PC-3 (cell line): ENCODE measurements at regions not wholly inside any gene's neighbourhood (a gene's known extent, or its start where the extent isn't known, plus 50 kb on each side); places are given as distances from the start of the nearest gene placed in this dataset.

ENCODE experiments used
- ATAC-seq: fragments of 200-7000 bp; cut with Tn5 transposase; 2 replicates; pipeline ENCODE4 v1.9.1; 2020; ENCODE audit warnings: mild to moderate bottlenecking, moderate library complexity
- BruUV-seq: library from RNA; stranded (reverse); fragments of 400-500 nt; replicated peaks from 2 replicates; lab custom pipeline; 2021; lab: Mats Ljungman, UMichigan
- CTCF ChIA-PET: fragments of 300-600 bp; sonication (Branson Sonifier 250); formaldehyde crosslinking; loops from one replicate; lab custom pipeline; 2022; ENCODE audit warnings: antibody characterized with exemption; lab: Charles Lee
- POLR2A ChIA-PET: fragments of 300-600 bp; sonication (Branson Sonifier 250); formaldehyde crosslinking; loops from one replicate; lab custom pipeline; 2022; ENCODE audit warnings: antibody characterized with exemption; ENCODE audit not compliant: unreplicated experiment; lab: Charles Lee
- DNase-seq: peaks from one replicate; pipeline ENCODE4 v3.0.0-alpha.2; 2015
- H2AFZ ChIP-seq: fragments of 300-600 bp; sonication (generic); 2 replicates; pipeline ENCODE4 v1.6.0; 2016; ENCODE audit warnings: antibody characterized with exemption, low read length
- H3F3A ChIP-seq: fragments of 300-600 bp; sonication (generic); one replicate; pipeline ENCODE4 v1.6.0; 2017; ENCODE audit warnings: antibody characterized with exemption, low read length, control low read depth, mild to moderate bottlenecking; ENCODE audit not compliant: unreplicated experiment
- H3K27ac ChIP-seq: fragments of 300-600 bp; sonication (generic); 2 replicates; pipeline ENCODE4 v1.5.1; 2016; ENCODE audit warnings: mild to moderate bottlenecking, low read length
- H3K27me3 ChIP-seq: fragments of 300-600 bp; sonication (generic); 2 replicates; pipeline ENCODE4 v1.6.1; 2016; ENCODE audit warnings: low read length, mixed read lengths
- H3K36me3 ChIP-seq: fragments of 300-600 bp; sonication (generic); 2 replicates; pipeline ENCODE4 v1.6.1; 2016; ENCODE audit warnings: low read depth, mixed run types, low read length, mixed read lengths
- H3K4me1 ChIP-seq: fragments of 300-600 bp; sonication (generic); 2 replicates; pipeline ENCODE4 v1.5.1; 2016; ENCODE audit warnings: low read length; ENCODE audit not compliant: insufficient read depth
- H3K4me2 ChIP-seq: fragments of 300-600 bp; sonication (generic); 2 replicates; pipeline ENCODE4 v1.6.0; 2016; ENCODE audit warnings: low read length
- H3K4me3 ChIP-seq: fragments of 300-600 bp; sonication (generic); 2 replicates; pipeline ENCODE4 v1.5.1; 2016; ENCODE audit warnings: mild to moderate bottlenecking, low read length, mixed read lengths
- H3K79me2 ChIP-seq: fragments of 300-600 bp; sonication (generic); 2 replicates; pipeline ENCODE4 v1.6.1; 2017; ENCODE audit warnings: low read length, mixed read lengths
- H3K9ac ChIP-seq: fragments of 300-600 bp; sonication (generic); 2 replicates; pipeline ENCODE4 v1.6.0; 2016; ENCODE audit warnings: mild to moderate bottlenecking, low read length
- H3K9me2 ChIP-seq: fragments of 300-600 bp; sonication (generic); replicated peaks from 2 replicates; pipeline ENCODE4 v1.6.1; 2016; ENCODE audit warnings: mixed run types, low read length, mixed read lengths
- H3K9me3 ChIP-seq: fragments of 300-600 bp; sonication (generic); 2 replicates; pipeline ENCODE4 v1.6.1; 2016; ENCODE audit warnings: low read length, mixed read lengths
- H4K20me1 ChIP-seq: fragments of 300-600 bp; sonication (generic); 2 replicates; pipeline ENCODE4 v1.6.1; 2016; ENCODE audit warnings: low read length, mixed read lengths
- EZH2 ChIP-seq: fragments of 300-600 bp; sonication (generic); IDR thresholded peaks from one replicate; pipeline ENCODE4 v1.6.1; 2017; ENCODE audit warnings: antibody characterized with exemption, mild to moderate bottlenecking, low read length; ENCODE audit not compliant: unreplicated experiment
- EZH2phosphoT487 ChIP-seq: fragments of 300-600 bp; sonication (generic); IDR thresholded peaks from 2 replicates; pipeline ENCODE4 v1.6.1; 2018; ENCODE audit warnings: mild to moderate bottlenecking, antibody characterized with exemption, low read length, borderline replicate concordance
- intact Hi-C: fragments of 100-400 bp; cut with micrococcal nuclease; formaldehyde crosslinking; loops from 2 replicates; pipeline ENCODE4 v1.9.0; 2023
- TF ChIP-seq, protein P1 (sequence below): fragments of 300-600 bp; sonication (generic); conservative IDR thresholded peaks from 2 replicates; pipeline ENCODE4 v1.5.1; 2017; ENCODE audit warnings: antibody characterized with exemption, low read depth, mild to moderate bottlenecking, low read length

DNA sequence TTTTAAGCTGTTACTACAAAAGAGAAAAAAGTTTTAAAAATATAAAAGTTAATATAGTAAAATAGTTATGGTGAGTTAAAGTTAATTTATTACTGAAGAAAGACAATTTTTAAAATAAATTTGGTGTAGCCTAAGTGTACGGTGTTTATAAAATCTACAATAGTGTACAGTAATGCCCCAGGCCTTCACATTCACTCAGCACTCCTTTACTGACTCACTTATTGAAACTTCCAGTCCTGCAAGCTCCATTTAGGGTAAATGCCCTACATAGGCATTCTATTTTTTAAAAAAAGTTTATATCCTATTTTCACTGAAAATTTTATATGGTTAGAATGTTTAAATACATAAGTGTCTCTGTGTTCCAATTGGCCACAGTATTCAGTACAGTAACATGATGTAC is 769.5 kb upstream of the NOVA1 start:
- no peaks in the 10 kb centered on the region for H3K9me3 ChIP-seq
- no peak overlapping the region for H2AFZ ChIP-seq
- no peak overlapping the region for H3K9ac ChIP-seq
- no peaks in the 10 kb centered on the region for H3K36me3 ChIP-seq
- ATAC-seq (peak; percentile 45), DNase-seq (no peak)
- no peak overlapping the region for H3K4me2 ChIP-seq
- H3K9me2 ChIP-seq = no peaks in the 10 kb centered on the region
- POLR2A ChIA-PET = no interaction called here
- 0 out of 2 replicates have a peak, but pooled peaks cover 3% of the 10 kb centered on the region for H4K20me1 ChIP-seq
- no peak overlapping the region for H3K4me3 ChIP-seq
- TF ChIP-seq EZH2phosphoT487 (no peak), EZH2 (no peak)
- TF ChIP-seq, protein P1, sequence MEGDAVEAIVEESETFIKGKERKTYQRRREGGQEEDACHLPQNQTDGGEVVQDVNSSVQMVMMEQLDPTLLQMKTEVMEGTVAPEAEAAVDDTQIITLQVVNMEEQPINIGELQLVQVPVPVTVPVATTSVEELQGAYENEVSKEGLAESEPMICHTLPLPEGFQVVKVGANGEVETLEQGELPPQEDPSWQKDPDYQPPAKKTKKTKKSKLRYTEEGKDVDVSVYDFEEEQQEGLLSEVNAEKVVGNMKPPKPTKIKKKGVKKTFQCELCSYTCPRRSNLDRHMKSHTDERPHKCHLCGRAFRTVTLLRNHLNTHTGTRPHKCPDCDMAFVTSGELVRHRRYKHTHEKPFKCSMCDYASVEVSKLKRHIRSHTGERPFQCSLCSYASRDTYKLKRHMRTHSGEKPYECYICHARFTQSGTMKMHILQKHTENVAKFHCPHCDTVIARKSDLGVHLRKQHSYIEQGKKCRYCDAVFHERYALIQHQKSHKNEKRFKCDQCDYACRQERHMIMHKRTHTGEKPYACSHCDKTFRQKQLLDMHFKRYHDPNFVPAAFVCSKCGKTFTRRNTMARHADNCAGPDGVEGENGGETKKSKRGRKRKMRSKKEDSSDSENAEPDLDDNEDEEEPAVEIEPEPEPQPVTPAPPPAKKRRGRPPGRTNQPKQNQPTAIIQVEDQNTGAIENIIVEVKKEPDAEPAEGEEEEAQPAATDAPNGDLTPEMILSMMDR = no peak
- H3K27me3 ChIP-seq = no peaks in the 10 kb centered on the region
- H3F3A ChIP-seq = no peaks in the 10 kb centered on the region
- no TSS peak for BruUV-seq
- CTCF ChIA-PET = no interaction called here
- peaks cover 6% of the 10 kb centered on the region; the same call in 1 of the 2 replicates for H3K4me1 ChIP-seq
- intact Hi-C loops = no loop called here
- no peak overlapping the region for H3K27ac ChIP-seq
- H3K79me2 ChIP-seq = no peaks in the 10 kb centered on the region

DNA sequence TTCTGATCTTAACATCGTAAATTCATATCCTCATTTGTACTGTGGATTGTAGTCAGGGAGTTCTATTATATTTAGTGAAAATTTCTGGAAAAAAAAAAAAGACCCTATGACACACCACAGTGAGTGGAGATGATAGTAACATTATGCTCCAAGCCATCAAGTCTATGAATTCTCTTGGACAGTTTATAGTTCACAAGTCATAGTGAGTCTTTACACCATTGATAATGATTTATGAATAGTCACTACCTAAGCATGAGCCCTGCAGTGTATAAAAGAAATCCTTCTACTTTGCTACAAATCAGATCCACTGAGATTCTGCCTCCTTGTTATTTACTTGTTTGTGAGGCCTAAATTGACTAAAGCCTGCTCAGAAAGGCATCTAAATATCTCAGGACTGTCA is 772.2 kb upstream of the NOVA1 start:
- Histone ChIP-seq H3F3A (no peaks in the 10 kb centered on the region), H3K4me2 (no peak overlapping the region), H3K27ac (no peak overlapping the region), H3K9me3 (no peaks in the 10 kb centered on the region), H3K4me3 (no peak overlapping the region), H3K9me2 (no peaks in the 10 kb centered on the region), H3K9ac (no peak overlapping the region), H3K79me2 (no peaks in the 10 kb centered on the region), H2AFZ (no peak overlapping the region), H3K36me3 (no peaks in the 10 kb centered on the region), H4K20me1 (0 out of 2 replicates have a peak, but pooled peaks cover 3% of the 10 kb centered on the region), H3K4me1 (peaks cover 6% of the 10 kb centered on the region; the same call in 1 of the 2 replicates), H3K27me3 (no peaks in the 10 kb centered on the region)
- no TSS peak for BruUV-seq
- ChIA-PET CTCF (no interaction called here), POLR2A (no interaction called here)
- intact Hi-C loops = no loop called here
- TF ChIP-seq EZH2 (no peak), EZH2phosphoT487 (no peak)
- TF ChIP-seq, protein P1 = no peak
- no peak for ATAC-seq
- DNase-seq = no peak

DNA sequence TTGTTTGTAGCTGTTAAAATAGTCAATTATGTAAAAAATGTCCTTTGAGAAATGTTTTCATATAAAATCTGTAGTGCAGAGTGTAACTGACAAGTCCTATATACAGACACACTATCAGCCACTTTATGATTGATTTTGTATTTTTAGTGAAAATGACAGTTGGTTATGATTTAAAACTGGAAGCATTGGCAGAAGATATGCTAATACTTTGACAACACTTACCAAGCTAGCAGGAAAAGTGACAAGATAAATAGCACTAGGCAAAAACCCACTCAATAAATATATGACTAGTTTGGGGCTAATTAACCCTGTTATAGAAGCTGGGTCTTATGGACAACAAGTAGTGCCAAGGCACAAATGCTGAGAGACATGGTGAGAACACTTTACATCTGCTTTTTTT is 772.9 kb upstream of the NOVA1 start:
- ChIA-PET POLR2A (no interaction called here), CTCF (no interaction called here)
- no peaks in the 10 kb centered on the region for H3F3A ChIP-seq
- H3K4me2 ChIP-seq = no peak overlapping the region
- no TSS peak for BruUV-seq
- H3K4me3 ChIP-seq = no peak overlapping the region
- no peak overlapping the region for H2AFZ ChIP-seq
- no peak overlapping the region for H3K27ac ChIP-seq
- no peak overlapping the region for H3K9ac ChIP-seq
- H3K9me2 ChIP-seq = no peaks in the 10 kb centered on the region
- ATAC-seq (no peak), DNase-seq (no peak)
- H3K36me3 ChIP-seq = no peaks in the 10 kb centered on the region
- H4K20me1 ChIP-seq = 0 out of 2 replicates have a peak, but pooled peaks cover 3% of the 10 kb centered on the region
- no peaks in the 10 kb centered on the region for H3K79me2 ChIP-seq
- H3K27me3 ChIP-seq = no peaks in the 10 kb centered on the region
- no peaks in the 10 kb centered on the region for H3K9me3 ChIP-seq
- TF ChIP-seq EZH2 (no peak), EZH2phosphoT487 (no peak)
- TF ChIP-seq, protein P1 = no peak
- intact Hi-C loops = no loop called here
- H3K4me1 ChIP-seq = peaks cover 6% of the 10 kb centered on the region; the same call in 1 of the 2 replicates
